MM.1S (cell line): ENCODE measurements at regions not wholly inside any gene's neighbourhood (a gene's known extent, or its start where the extent isn't known, plus 50 kb on each side); places are given as distances from the start of the nearest gene placed in this dataset.

Experiments
- DNase-seq: peaks from one replicate; pipeline ENCODE4 v3.0.0-alpha.2; 2015
- H2AFZ ChIP-seq: fragments of 300-600 bp; sonication (generic); 2 replicates; pipeline ENCODE4 v1.6.0; 2016; ENCODE audit warnings: antibody characterized with exemption, low read length
- H3F3A ChIP-seq: fragments of 300-600 bp; sonication (generic); 2 replicates; pipeline ENCODE4 v1.6.1; 2016; ENCODE audit warnings: mild to moderate bottlenecking, antibody characterized with exemption, low read length, moderate library complexity, mixed read lengths; ENCODE audit not compliant: insufficient read depth
- H3K27ac ChIP-seq: fragments of 300-600 bp; sonication (generic); 2 replicates; pipeline ENCODE4 v1.5.1; 2016; ENCODE audit warnings: mild to moderate bottlenecking, low read length
- H3K27me3 ChIP-seq: fragments of 300-600 bp; sonication (generic); replicated peaks from 2 replicates; pipeline ENCODE4 v1.6.0; 2016; ENCODE audit warnings: low read length; ENCODE audit not compliant: insufficient read depth
- H3K36me3 ChIP-seq: fragments of 300-600 bp; sonication (generic); replicated peaks from 2 replicates; pipeline ENCODE4 v1.6.1; 2016; ENCODE audit warnings: mild to moderate bottlenecking, low read length, mixed read lengths; ENCODE audit not compliant: insufficient read depth
- H3K4me1 ChIP-seq: fragments of 300-600 bp; sonication (generic); 2 replicates; pipeline ENCODE4 v1.6.1; 2016; ENCODE audit warnings: low read length, mixed read lengths
- H3K4me2 ChIP-seq: fragments of 300-600 bp; sonication (generic); 2 replicates; pipeline ENCODE4 v1.6.0; 2016; ENCODE audit warnings: low read depth, low read length
- H3K4me3 ChIP-seq: fragments of 300-600 bp; sonication (generic); 2 replicates; pipeline ENCODE4 v1.5.1; 2016; ENCODE audit warnings: low read length, mixed read lengths
- H3K79me2 ChIP-seq: fragments of 300-600 bp; sonication (generic); 2 replicates; pipeline ENCODE4 v1.6.1; 2016; ENCODE audit warnings: mixed run types, low read length, mixed read lengths
- H3K9ac ChIP-seq: fragments of 300-600 bp; sonication (generic); 2 replicates; pipeline ENCODE4 v1.6.1; 2016; ENCODE audit warnings: low read length, mixed read lengths
- H3K9me2 ChIP-seq: fragments of 300-600 bp; sonication (generic); replicated peaks from 2 replicates; pipeline ENCODE4 v1.6.1; 2016; ENCODE audit warnings: mild to moderate bottlenecking, low read length, mixed read lengths; ENCODE audit not compliant: insufficient read depth
- H3K9me3 ChIP-seq: fragments of 300-600 bp; sonication (generic); replicated peaks from 2 replicates; pipeline ENCODE4 v1.6.1; 2016; ENCODE audit warnings: mild to moderate bottlenecking, low read length, mixed read lengths; ENCODE audit not compliant: insufficient read depth
- H4K20me1 ChIP-seq: fragments of 300-600 bp; sonication (generic); 2 replicates; pipeline ENCODE4 v1.6.1; 2016; ENCODE audit warnings: mild to moderate bottlenecking, low read length, moderate library complexity, mixed read lengths; ENCODE audit not compliant: insufficient read depth
- EZH2 ChIP-seq: fragments of 300-600 bp; sonication (generic); optimal IDR thresholded peaks from 2 replicates; pipeline ENCODE3; 2017; ENCODE audit warnings: low read depth, mild to moderate bottlenecking, antibody characterized with exemption, low read length, mixed read lengths
- EZH2phosphoT487 ChIP-seq: fragments of 300-600 bp; sonication (generic); IDR thresholded peaks from 2 replicates; pipeline ENCODE4 v1.6.1; 2018; ENCODE audit warnings: antibody characterized with exemption, low read length
- TF ChIP-seq, protein P1 (sequence below): fragments of 300-600 bp; sonication (generic); IDR thresholded peaks from 2 replicates; pipeline ENCODE4 v1.5.1; 2016; ENCODE audit warnings: antibody characterized with exemption, low read length, mixed read lengths

DNA sequence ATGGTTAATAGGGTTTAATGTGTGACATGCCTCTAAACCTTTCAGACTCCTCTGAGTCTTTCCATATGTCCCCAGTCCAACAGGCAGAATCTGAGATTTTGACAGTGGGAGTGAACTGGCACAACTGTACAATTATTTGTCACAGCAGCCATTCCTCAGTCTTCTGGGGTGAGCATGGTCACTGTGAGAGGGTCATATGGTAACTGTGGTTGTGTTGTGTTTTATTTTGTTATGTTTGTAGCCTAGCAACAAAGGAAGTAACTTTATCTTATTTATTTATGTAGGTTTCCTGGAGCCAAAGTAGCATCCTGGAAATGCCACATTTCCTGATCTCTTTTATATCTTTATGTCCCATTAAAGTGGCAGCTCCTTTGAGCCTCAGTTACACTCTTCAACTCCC, 1067.9 kb downstream of the TTLL7 start:
- H3K4me1 ChIP-seq, result no peaks in the 10 kb centered on the region
- H3K4me2 ChIP-seq, result no peak overlapping the region
- H3K27ac ChIP-seq, result no peak overlapping the region
- H3K79me2 ChIP-seq, result no peaks in the 10 kb centered on the region
- H4K20me1 ChIP-seq, result no peaks in the 10 kb centered on the region
- H3K36me3 ChIP-seq, result no peaks in the 10 kb centered on the region
- DNase-seq, result no peak
- no peaks in the 10 kb centered on the region for H3K9me3 ChIP-seq
- TF ChIP-seq, protein P1, sequence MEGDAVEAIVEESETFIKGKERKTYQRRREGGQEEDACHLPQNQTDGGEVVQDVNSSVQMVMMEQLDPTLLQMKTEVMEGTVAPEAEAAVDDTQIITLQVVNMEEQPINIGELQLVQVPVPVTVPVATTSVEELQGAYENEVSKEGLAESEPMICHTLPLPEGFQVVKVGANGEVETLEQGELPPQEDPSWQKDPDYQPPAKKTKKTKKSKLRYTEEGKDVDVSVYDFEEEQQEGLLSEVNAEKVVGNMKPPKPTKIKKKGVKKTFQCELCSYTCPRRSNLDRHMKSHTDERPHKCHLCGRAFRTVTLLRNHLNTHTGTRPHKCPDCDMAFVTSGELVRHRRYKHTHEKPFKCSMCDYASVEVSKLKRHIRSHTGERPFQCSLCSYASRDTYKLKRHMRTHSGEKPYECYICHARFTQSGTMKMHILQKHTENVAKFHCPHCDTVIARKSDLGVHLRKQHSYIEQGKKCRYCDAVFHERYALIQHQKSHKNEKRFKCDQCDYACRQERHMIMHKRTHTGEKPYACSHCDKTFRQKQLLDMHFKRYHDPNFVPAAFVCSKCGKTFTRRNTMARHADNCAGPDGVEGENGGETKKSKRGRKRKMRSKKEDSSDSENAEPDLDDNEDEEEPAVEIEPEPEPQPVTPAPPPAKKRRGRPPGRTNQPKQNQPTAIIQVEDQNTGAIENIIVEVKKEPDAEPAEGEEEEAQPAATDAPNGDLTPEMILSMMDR, result no peak
- TF ChIP-seq EZH2phosphoT487, result no peak
- TF ChIP-seq EZH2, result no peak
- H3F3A ChIP-seq, result no peaks in the 10 kb centered on the region
- no peaks in the 10 kb centered on the region for H3K27me3 ChIP-seq
- no peak overlapping the region for H3K4me3 ChIP-seq
- H3K9me2 ChIP-seq, result no peaks in the 10 kb centered on the region
- H3K9ac ChIP-seq, result no peak overlapping the region
- no peak overlapping the region for H2AFZ ChIP-seq

DNA sequence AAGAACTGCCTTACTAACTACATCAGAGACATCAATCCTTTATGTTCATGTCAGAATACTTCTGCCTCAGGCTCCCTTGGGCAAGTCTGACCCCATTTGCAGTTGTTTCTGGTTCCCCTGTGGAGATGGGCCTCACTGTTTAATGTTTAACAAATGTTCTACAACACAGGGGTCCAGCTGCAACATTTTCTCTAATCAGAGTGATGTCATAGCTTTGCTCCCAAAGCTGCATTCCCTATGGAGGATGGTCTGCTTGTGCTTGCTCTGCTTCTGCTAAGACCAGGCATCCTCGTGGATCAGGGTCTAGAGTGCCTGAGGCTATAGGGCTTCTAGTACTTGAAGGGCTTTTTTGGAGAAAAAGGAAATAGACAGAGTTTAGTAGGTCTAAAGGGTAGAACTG, 1071.2 kb downstream of the TTLL7 start:
- no peaks in the 10 kb centered on the region for H3K4me1 ChIP-seq
- no peaks in the 10 kb centered on the region for H3F3A ChIP-seq
- H4K20me1 ChIP-seq, result no peaks in the 10 kb centered on the region
- H3K9ac ChIP-seq, result no peak overlapping the region
- no peaks in the 10 kb centered on the region for H3K36me3 ChIP-seq
- H2AFZ ChIP-seq, result no peak overlapping the region
- no peaks in the 10 kb centered on the region for H3K9me3 ChIP-seq
- no peaks in the 10 kb centered on the region for H3K79me2 ChIP-seq
- DNase-seq, result no peak
- H3K4me2 ChIP-seq, result no peak overlapping the region
- TF ChIP-seq EZH2phosphoT487, result no peak
- H3K27me3 ChIP-seq, result no peaks in the 10 kb centered on the region
- no peaks in the 10 kb centered on the region for H3K9me2 ChIP-seq
- no peak overlapping the region for H3K4me3 ChIP-seq
- H3K27ac ChIP-seq, result no peak overlapping the region

DNA sequence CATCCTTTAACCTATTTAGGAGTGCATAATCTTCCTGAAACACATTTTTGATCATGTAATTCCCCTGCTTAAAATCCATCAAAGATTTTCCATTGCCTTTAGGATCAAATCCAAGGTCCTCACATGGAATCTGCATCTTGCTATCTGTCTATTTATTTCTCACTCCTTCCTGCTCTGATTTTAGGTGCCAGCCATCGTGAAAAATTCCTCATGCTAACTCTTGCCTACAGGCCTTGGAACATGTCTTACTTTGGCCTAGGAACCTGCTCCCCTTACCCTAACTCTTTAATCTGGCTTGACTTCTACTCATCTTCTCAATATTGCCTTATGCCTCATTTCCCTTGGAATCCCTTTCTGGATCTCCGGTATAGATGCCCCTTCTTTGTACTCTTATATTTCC, 1074.3 kb downstream of the TTLL7 start:
- Histone ChIP-seq H3K27ac (no peak overlapping the region), H3K36me3 (no peaks in the 10 kb centered on the region), H3K4me2 (no peak overlapping the region), H4K20me1 (no peaks in the 10 kb centered on the region), H3K9me3 (no peaks in the 10 kb centered on the region), H3K9me2 (no peaks in the 10 kb centered on the region), H3K4me3 (no peak overlapping the region), H2AFZ (no peak overlapping the region), H3K4me1 (no peaks in the 10 kb centered on the region), H3K9ac (no peak overlapping the region), H3K79me2 (no peaks in the 10 kb centered on the region), H3K27me3 (no peaks in the 10 kb centered on the region), H3F3A (no peaks in the 10 kb centered on the region)
- no peak for DNase-seq
- TF ChIP-seq EZH2phosphoT487 (no peak), EZH2 (no peak)
- TF ChIP-seq, protein P1, result no peak

DNA sequence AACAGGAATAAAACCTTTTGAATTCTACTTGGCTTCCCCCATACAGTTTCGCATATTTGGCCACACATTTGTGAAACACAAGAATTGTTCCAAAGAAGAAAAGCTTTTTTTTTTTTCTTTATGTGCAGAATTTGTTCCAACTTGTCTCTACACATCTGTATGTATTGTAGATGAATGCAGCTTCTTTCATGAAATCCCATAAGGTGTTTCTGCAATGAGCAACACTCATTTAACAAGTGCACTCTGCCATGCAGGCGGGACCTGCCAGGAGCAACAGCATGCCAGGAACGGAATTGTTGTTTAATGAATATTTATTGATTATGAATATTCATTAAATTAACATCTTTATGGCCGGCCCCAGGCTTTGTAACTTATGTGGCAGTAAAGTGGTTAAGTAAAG, 1075.0 kb downstream of the TTLL7 start:
- H3K9ac ChIP-seq, result no peak overlapping the region
- no peak overlapping the region for H3K4me2 ChIP-seq
- no peaks in the 10 kb centered on the region for H3K27me3 ChIP-seq
- no peaks in the 10 kb centered on the region for H3K4me1 ChIP-seq
- no peaks in the 10 kb centered on the region for H3K9me3 ChIP-seq
- DNase-seq, result no peak
- no peak overlapping the region for H2AFZ ChIP-seq
- TF ChIP-seq EZH2, result no peak
- TF ChIP-seq EZH2phosphoT487, result no peak
- TF ChIP-seq, protein P1, result no peak
- no peak overlapping the region for H3K4me3 ChIP-seq
- H3K36me3 ChIP-seq, result no peaks in the 10 kb centered on the region
- no peak overlapping the region for H3K27ac ChIP-seq
- no peaks in the 10 kb centered on the region for H3F3A ChIP-seq
- no peaks in the 10 kb centered on the region for H3K9me2 ChIP-seq
- no peaks in the 10 kb centered on the region for H4K20me1 ChIP-seq
- no peaks in the 10 kb centered on the region for H3K79me2 ChIP-seq
